Kidney (tissue), 13 donors: ENCODE measurements at regions not wholly inside any gene's neighbourhood (a gene's known extent, or its start where the extent isn't known, plus 50 kb on each side); places are given as distances from the start of the nearest gene placed in this dataset.

Source experiments
- DNase-seq, 5 donors: peaks; one replicate each; pipeline ENCODE4 v3.0.0-alpha.2; 2013 to 2020
- FAIRE-seq: peaks from 2 replicates; lab custom pipeline; 2012; peaks lifted over from hg19 to GRCh38; lab: Jason Lieb, UNC
- H3K27ac ChIP-seq, 2 donors: one replicate each; pipeline ENCODE4 v1.7.0; 2013; ENCODE audit warnings: low read depth in 2 of 2, low read length in 2 of 2, inconsistent platforms in 1 of 2
- H3K27me3 ChIP-seq: one replicate; pipeline ENCODE4 v1.7.1; 2013; ENCODE audit warnings: low read length, inconsistent platforms; ENCODE audit not compliant: control insufficient read depth, insufficient read depth
- H3K36me3 ChIP-seq, 3 donors: one replicate each; pipeline versions ENCODE4 v1.7.0 to v1.7.1; 2013; ENCODE audit warnings: low read length in 3 of 3, control low read depth in 1 of 3, inconsistent platforms in 1 of 3; ENCODE audit not compliant: insufficient read depth in 3 of 3, control insufficient read depth in 2 of 3
- H3K4me1 ChIP-seq, 3 donors: one replicate each; pipeline versions ENCODE4 v1.7.0 to v1.7.1; 2013; ENCODE audit warnings: low read length in 3 of 3, inconsistent platforms in 1 of 3, low read depth in 1 of 3; ENCODE audit not compliant: control insufficient read depth in 2 of 3, insufficient read depth in 2 of 3
- H3K4me3 ChIP-seq, 3 donors: one replicate each; pipeline versions ENCODE4 v1.7.0 to v1.8.1; 2013; ENCODE audit warnings: low read length in 3 of 3, control low read depth in 1 of 3, inconsistent platforms in 1 of 3
- H3K9ac ChIP-seq, 3 donors: one replicate each; pipeline versions ENCODE4 v1.7.0 to v1.7.1; 2013; ENCODE audit warnings: low read length in 3 of 3, control low read depth in 1 of 3, inconsistent platforms in 1 of 3
- H3K9me3 ChIP-seq, 3 donors: one replicate each; pipeline versions ENCODE4 v1.7.0 to v1.7.1; 2013; ENCODE audit warnings: low read length in 3 of 3, control low read depth in 1 of 3, inconsistent platforms in 1 of 3; ENCODE audit not compliant: control insufficient read depth in 2 of 3, insufficient read depth in 1 of 3
- CTCF ChIP-seq: IDR thresholded peaks from 3 replicates; pipeline ENCODE4 v1.5.1; 2012; ENCODE audit warnings: mild to moderate bottlenecking, moderate library complexity, borderline replicate concordance; ENCODE audit not compliant: insufficient read depth; ENCODE audit errors: extremely low read depth
- intact Hi-C: fragments of 100-400 bp; cut with DNase I; formaldehyde crosslinking; loops from one replicate; pipeline ENCODE4 v1.11.1; 2022
- donor health status: control.
- donor health status: control.
- donor health status: control.
- donor health status: control.
- donor health status: control.
- donor health status: DM: yes; HTN: yes; CAD: no.
- donor health status: Normal renal cell carcinoma (clear cell type).

GRCh38 chr14:62532181-62532580, 513.1 kb downstream of the KCNH5 start:
- H3K9me3 ChIP-seq = peaks cover 0 to 6% (median 0%) of the 10 kb centered on the region in 3 donors
- no peak overlapping the region for H3K9ac ChIP-seq
- H3K27me3 ChIP-seq = no peaks in the 10 kb centered on the region
- H3K4me1 ChIP-seq = no peaks in the 10 kb centered on the region
- intact Hi-C loops = no loop called here
- no peak overlapping the region for H3K4me3 ChIP-seq
- TF ChIP-seq CTCF = no peak
- DNase-seq (no peak), FAIRE-seq (no peak)
- no peaks in the 10 kb centered on the region for H3K36me3 ChIP-seq
- no peak overlapping the region for H3K27ac ChIP-seq

- Histone ChIP-seq H3K27ac (no peak overlapping the region), H3K27me3 (no peaks in the 10 kb centered on the region), H3K9ac (no peak overlapping the region), H3K4me1 (no peaks in the 10 kb centered on the region), H3K9me3 (peaks cover 0 to 7% (median 0%) of the 10 kb centered on the region in 3 donors), H3K4me3 (no peak overlapping the region), H3K36me3 (no peaks in the 10 kb centered on the region)
- intact Hi-C loops = no loop called here
- DNase-seq = no peak
- TF ChIP-seq CTCF = no peak
- no peak for FAIRE-seq
These were observed 498.3 kb downstream of the KCNH5 start for GRCh38 chr14:62546862-62547474.

GRCh38 chr14:62557416-62557815, 487.8 kb downstream of the KCNH5 start:
- Histone ChIP-seq H3K4me1 (no peaks in the 10 kb centered on the region), H3K9me3 (no peaks in the 10 kb centered on the region), H3K4me3 (no peak overlapping the region), H3K36me3 (no peaks in the 10 kb centered on the region), H3K9ac (no peak overlapping the region), H3K27ac (no peak overlapping the region), H3K27me3 (no peaks in the 10 kb centered on the region)
- DNase-seq = no peak
- intact Hi-C loops = no loop called here
- TF ChIP-seq CTCF = no peak
- no peak for FAIRE-seq

- H3K27me3 ChIP-seq = no peaks in the 10 kb centered on the region
- H3K27ac ChIP-seq = no peak overlapping the region
- no peak overlapping the region for H3K4me3 ChIP-seq
- no peaks in the 10 kb centered on the region for H3K9me3 ChIP-seq
- no peaks in the 10 kb centered on the region for H3K36me3 ChIP-seq
- intact Hi-C loops = no loop called here
- FAIRE-seq (no peak), DNase-seq (no peak)
- no peak for TF ChIP-seq CTCF
- no peak overlapping the region for H3K9ac ChIP-seq
- H3K4me1 ChIP-seq = no peaks in the 10 kb centered on the region
These were observed 486.8 kb downstream of the KCNH5 start for GRCh38 chr14:62558451-62558850.
